Middle frontal gyrus (tissue), 1 donor: ENCODE measurements at regions not wholly inside any gene's neighbourhood (a gene's known extent, or its start where the extent isn't known, plus 50 kb on each side); places are given as distances from the start of the nearest gene placed in this dataset.
A peak's percentile ranks its signal among the peaks of the same experiment; 100 is the strongest.
"Not testable (repeated sequence)": the region's sequence is repeated elsewhere in the genome, so short reads cannot be mapped to it uniquely, and the experiment has no call there.

Experiments used
- DNase-seq: peaks from one replicate; pipeline ENCODE4 v3.0.0-alpha.2; 2015; ENCODE audit warnings: low spot score; ENCODE audit errors: extremely low spot score

DNA sequence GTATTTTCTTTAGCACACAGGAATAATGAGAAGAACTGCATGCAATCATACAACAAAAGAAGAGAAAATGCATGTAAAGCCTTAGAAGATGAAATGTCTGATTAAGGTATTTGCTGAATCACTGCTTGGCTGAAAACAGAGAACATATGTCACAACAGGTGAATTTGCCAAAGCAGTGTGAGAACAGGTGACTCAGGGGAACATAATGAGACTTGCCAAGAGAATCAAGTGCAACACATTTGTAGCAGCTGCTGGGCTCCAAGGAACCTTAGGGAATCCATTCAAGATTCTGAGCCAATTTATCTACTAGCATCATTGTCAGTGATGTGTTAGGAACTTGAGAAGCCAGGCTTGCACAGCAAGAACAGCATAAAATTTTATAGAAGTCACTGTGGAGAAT, 273.1 kb downstream of the PCDH20 start:
- peak; percentile 20 for DNase-seq

- DNase-seq = no peak
Measured at GRCh38 chr13:61138857-61139256, 276.8 kb downstream of the PCDH20 start.

DNA sequence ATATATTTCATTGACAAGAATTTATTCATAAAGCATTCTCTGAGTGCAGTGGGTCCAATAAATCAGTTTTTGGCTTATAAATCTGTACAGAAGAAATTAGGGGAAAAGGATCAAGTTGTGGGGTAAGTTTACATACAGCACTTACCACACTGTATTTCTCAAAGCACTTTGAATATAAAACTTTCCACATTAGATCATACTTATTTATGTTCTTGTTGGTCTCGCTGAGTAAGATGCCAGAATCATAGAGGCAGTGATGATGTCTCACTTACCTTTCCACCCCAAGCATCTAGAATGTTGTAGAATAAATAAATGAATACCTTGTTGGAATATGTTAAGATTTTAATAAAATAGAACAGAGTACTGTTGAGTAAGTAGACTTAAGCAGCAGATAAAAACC, 279.1 kb downstream of the PCDH20 start:
- no peak for DNase-seq

DNA sequence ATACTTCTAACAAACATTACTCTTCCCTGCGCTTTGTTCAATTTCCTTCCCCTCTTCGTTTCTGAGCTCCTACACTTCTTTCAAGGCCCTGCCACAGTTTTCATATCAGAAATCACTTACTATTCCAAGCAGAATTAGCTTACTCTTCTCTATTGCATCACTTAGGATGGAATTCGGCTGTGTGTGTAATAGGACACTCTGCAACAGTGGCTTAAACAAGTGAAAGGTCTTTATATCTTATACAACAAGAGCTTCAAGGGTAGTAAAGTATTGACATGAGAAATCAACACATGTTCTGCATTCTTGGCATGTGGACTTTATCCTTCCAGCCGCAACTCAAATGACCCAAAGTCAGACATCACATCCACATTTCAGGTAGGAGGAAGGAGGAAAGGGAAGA, 279.6 kb downstream of the PCDH20 start:
- no peak for DNase-seq

DNA sequence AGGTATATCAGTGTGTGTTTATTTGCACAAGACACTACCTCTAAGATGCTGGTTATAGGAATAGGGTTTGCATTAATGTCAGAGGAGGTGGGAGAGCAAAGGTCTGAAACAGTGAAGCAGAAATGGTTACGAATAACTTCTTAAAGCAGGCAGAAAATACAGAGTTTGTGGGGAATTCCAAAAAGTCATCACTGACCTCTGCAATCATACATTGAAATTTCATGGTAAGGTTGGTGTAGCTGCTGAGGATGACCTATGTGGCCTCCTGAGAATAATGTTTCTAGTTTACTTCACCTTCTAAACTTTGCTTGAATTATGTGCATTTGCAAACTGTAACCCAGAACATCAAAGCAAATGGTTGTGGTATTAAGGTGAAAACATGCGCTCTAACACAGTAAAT, 280.1 kb downstream of the PCDH20 start:
- DNase-seq = no peak

DNA sequence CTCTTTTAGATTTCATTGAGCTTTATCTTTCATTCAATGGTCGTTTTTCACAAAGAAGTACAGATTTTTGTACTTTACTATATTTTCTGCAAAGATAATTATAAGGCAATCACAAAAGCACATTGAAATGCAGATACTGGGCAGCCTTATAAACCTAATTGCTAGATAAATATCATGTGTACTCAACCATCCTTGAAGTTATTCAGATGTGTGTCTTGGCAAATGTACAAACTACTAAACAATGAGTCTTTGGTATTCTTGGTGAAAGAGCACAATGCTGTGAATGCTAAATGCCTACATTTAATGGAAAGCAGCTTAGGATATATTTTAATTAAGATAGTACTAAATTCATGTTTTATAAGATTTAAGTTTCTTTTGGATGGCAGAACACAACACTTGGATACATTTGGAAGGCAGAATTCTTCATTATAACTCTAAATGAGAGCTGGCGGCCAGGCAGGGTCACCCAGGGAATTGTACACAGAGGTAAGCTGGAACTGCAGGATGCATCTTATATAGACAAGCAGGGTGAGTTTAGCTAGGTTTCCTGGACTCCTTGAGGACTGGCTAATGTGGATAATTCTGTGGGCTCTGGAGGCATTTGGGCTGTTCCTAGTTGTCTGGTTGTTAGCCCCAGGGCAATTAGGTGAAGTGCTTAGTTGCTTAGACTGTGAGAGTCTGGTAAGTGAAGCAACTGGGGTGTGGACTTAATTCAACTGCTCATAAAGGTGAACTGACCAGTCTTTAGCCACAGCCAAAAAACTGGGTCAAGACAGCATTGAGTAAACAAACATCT, 286.6 kb downstream of the PCDH20 start:
- DNase-seq = no peak

DNA sequence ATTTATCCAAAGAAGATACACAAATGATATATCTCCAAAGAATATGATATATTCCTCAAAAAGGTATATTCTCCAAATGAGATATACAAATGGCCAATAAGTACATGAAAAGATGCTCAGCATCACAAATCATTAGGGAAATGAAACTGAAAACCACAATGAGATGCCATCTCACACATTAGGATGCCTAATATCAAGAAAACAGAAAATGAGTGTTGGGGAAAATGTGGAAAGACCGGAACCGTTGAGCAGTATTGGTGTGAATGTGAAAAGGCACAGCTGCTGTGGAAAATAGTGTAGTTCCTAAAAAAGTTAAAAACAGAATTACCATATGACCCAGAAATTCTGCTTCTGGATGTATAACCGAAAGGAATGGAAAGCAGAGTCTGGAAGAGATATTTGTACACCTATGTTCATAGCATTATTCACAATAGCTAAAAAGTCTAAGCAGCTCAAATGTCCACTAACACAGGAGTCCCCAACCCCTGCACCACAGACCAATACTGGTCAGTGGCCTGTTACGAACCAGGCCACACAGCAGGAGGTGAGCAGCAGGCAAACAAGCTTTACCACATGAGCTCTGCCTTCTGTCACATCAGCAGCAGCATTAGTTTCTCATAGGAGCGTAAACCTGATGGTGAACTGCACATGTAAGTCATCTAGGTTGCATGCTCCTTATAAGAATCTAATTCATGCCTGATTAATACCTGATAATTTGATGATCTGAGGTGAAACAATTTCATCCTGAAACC, 291.9 kb downstream of the PCDH20 start:
- DNase-seq = no peak

DNA sequence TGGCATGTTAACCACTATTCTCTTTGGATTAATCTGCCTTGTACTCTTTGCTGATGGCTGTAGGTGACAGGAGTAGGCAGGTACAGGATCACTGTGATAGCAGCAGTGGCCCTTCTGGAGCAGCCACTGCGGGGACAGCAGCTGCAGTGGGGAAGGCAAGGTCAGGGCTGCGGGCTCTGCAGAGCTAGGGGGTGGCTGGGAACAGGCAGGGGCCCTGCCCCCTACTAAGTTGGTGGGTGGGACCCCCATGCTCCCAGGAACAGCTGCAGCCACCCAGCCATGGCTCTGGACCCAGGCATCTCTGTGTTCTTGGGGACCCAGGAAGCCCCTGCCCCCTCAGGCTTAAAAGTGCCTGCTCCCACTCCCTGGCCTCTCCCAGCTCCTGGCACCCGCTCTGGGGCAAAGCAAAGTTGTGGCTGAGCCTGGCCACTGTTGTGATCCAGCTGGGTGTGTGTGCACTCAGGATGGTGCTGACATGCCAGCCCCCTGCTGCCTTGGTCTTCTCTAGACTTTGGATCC, 302.4 kb downstream of the PCDH20 start:
- DNase-seq = no peak

DNA sequence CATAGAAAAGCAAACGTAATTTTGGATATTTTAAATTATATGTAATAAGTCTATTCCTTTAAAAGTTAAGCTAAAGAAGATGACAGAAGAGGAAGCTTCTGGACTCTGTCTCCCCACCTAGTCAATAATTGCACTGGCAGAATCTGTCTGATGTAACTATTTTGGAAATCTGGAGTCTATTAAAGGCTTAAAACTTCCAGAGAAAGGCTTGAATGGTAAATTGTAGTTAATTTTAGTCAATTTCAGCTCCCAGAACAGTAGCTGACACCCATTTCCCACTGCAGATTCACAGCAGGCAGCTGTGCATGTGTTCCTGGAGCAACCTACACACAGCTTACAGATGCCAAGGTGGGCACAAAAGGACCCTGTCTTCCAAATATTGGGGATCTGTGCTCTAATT, 304.1 kb downstream of the PCDH20 start:
- DNase-seq = no peak

DNA sequence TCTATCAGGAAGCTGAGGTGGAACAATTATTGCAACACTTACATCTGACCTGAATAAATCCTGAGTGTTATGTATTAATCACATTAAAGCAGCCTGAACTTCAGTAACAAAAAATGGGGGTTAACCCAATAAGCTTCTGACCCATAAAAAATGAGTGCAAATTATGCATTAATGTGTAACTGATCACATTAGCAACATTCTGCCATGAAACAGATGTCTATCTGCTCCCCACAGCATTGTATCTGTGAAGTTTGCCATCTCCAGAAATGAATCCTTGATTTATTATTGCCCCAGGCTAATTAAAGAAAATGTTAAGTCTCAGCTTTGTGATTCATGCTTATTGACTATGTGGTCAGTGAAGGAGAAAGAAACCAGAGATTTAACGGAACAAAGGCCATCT, 304.9 kb downstream of the PCDH20 start:
- no peak for DNase-seq

- DNase-seq = no peak
Measured at GRCh38 chr13:61109741-61110140, 305.9 kb downstream of the PCDH20 start.

- DNase-seq = no peak
Measured at GRCh38 chr13:61107989-61108388, 307.7 kb downstream of the PCDH20 start.

GRCh38 chr13:61095885-61096284, 319.8 kb downstream of the PCDH20 start:
- no peak for DNase-seq

DNA sequence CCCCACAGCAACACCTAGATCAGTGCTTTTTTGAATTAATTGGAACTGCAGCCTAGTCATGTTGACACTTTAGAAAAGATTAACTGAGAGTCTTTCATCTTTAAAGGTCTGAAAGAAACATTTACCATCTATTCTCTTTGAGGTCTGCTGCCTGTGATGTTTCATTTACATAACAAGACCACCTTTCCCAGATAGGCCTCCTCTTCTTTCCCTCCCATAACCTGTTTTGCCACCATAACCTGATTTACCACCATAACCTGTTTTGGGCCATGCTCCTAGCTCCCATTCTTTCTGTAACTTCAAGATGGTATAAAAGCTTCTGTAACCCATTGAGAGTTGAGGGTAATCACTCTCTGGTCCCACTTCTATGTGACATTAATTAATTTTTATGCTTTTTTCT, 320.8 kb downstream of the PCDH20 start:
- DNase-seq = no peak

- DNase-seq = not testable (repeated sequence)
Measured at GRCh38 chr13:61089894-61090293, 325.8 kb downstream of the PCDH20 start.

DNA sequence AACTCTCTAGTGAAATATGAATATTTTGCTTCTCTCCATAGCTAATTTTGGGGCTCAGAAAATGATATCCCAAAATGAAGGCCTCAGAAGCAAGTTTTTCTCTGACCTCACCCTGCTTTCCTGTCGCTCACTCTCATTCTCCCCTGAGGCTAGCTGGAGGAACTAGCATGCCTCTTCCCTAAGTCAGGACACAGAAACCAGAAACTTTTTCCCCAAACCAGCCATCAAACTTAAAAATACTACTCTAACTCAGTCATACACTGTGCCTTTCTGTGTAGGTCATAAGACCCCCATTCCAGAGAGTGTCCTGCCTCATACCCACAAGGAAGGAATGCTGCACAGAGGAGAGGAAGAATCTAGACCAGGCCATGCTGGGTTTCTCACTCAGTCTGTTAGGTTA, 329.6 kb downstream of the PCDH20 start:
- DNase-seq = no peak

DNA sequence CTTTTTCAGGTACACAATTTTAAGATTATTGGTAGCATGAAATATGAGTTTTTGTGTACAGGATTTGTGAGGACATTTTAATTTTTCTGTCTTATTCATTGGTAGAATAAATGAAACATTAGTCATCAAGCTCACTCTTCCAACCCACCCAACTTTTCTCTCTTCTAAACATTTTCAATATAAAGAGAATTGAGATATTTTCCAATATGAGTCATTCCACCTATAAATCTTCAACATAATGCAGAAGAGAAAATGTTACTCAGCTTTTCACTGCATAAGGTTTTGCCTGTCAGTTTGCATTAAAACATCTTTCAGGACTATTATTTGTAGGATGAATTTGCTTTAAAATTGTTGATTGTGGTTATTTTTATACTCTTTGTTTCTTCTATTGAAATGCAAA, 330.7 kb downstream of the PCDH20 start:
- DNase-seq = no peak

- DNase-seq = no peak
Measured at GRCh38 chr13:61078976-61079770, 336.5 kb downstream of the PCDH20 start.

DNA sequence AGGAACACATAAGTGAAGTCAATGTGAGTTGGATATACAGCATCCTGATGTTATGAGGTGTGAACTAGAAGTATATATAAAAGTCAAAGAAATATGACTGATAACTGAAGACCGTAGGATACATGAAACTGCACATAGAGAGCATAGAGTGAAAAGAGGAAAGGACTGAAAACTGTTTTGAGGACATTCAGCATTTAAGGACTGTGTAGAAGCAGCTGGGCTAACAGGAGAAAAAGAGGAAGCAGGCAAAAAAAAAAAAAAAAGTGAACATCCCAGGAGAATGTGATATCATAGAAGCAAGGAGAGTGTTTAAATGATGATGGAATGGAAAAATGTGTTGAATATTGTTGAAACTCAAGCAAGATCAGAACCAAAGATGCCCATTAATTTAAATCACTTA, 363.5 kb downstream of the PCDH20 start:
- DNase-seq = no peak

DNA sequence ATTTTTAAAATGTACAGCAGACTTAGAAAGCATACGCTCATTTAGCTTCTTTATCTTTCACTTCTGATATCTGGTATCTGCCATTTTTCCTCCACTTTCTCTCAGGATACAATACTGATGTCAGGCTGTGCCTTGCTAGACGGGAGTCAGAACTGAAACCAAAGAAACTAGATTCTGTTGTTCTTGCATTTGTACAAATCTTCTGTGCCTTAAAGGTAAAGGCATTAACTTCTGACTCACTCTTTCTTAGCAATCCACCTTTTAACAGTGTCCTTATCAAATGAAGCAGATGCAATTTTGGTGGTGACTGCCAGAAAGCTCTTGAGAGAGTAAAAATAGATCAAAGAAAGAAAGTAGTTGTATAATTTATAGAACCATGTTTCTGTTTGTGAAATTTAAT, 370.4 kb downstream of the PCDH20 start:
- DNase-seq = no peak

DNA sequence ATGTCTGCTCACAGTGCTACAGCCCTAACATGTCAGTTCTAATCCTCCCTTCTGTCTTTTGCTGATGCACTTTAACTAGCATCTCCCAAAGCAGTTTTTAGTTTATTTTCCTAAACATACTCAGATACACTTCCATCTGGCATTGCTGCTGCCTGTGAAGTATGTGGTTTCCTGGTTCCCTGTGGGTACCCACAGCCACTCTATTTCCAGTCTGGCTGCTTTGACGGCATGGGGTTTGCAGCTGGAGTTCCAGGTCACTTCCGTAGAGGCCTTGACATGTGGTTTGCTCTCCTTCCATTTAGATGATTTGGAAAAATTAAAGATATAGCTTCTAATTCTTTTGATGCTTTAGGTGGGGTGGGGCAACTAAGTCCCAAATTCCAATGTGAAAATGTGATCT, 375.5 kb downstream of the PCDH20 start:
- no peak for DNase-seq

GRCh38 chr13:61039302-61039701, 376.3 kb downstream of the PCDH20 start:
- no peak for DNase-seq
